ENCODE measurements at regions not wholly inside any gene's neighbourhood (a gene's known extent, or its start where the extent isn't known, plus 50 kb on each side); places are given as distances from the start of the nearest gene placed in this dataset.

- Histone ChIP-seq H3K27me3 (no peaks in the 10 kb centered on the region), H3K4me1 (no peaks in the 10 kb centered on the region), H3K9me3 (no peaks in the 10 kb centered on the region), H3K27ac (no peak overlapping the region), H3K4me3 (no peak overlapping the region), H3K36me3 (no peaks in the 10 kb centered on the region)
- DNase-seq (ENCODE audit: extremely low spot score in 2 of 2): no peak
- intact Hi-C loops (cut with DNase I): no loop called here
- no peak for TF ChIP-seq POLR2AphosphoS5 (IDR thresholded peaks at IDR 0.05; ENCODE audit: insufficient read depth in 1 of 2, low read depth in 1 of 2)
- TF ChIP-seq, protein P1, sequence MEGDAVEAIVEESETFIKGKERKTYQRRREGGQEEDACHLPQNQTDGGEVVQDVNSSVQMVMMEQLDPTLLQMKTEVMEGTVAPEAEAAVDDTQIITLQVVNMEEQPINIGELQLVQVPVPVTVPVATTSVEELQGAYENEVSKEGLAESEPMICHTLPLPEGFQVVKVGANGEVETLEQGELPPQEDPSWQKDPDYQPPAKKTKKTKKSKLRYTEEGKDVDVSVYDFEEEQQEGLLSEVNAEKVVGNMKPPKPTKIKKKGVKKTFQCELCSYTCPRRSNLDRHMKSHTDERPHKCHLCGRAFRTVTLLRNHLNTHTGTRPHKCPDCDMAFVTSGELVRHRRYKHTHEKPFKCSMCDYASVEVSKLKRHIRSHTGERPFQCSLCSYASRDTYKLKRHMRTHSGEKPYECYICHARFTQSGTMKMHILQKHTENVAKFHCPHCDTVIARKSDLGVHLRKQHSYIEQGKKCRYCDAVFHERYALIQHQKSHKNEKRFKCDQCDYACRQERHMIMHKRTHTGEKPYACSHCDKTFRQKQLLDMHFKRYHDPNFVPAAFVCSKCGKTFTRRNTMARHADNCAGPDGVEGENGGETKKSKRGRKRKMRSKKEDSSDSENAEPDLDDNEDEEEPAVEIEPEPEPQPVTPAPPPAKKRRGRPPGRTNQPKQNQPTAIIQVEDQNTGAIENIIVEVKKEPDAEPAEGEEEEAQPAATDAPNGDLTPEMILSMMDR (IDR thresholded peaks at IDR 0.05): no peak
- TF ChIP-seq POLR2A (IDR thresholded peaks at IDR 0.05): no peak
Observed at GRCh38 chr7:21086688-21087087, 300.0 kb upstream of the SP8 start.

- intact Hi-C loops (cut with DNase I): no loop called here
- Histone ChIP-seq H3K4me1 (no peaks in the 10 kb centered on the region), H3K36me3 (no peaks in the 10 kb centered on the region), H3K27ac (no peak overlapping the region), H3K9me3 (no peaks in the 10 kb centered on the region), H3K27me3 (no peaks in the 10 kb centered on the region), H3K4me3 (no peak overlapping the region)
- TF ChIP-seq POLR2A (IDR thresholded peaks at IDR 0.05) (no peak), POLR2AphosphoS5 (IDR thresholded peaks at IDR 0.05; ENCODE audit: insufficient read depth in 1 of 2, low read depth in 1 of 2) (no peak)
- TF ChIP-seq, protein P1 (IDR thresholded peaks at IDR 0.05): no peak
- DNase-seq (ENCODE audit: extremely low spot score in 2 of 2): no peak
Observed at GRCh38 chr7:21089653-21090052, 303.0 kb upstream of the SP8 start.

- Histone ChIP-seq H3K27me3 (no peaks in the 10 kb centered on the region), H3K9me3 (no peaks in the 10 kb centered on the region), H3K27ac (no peak overlapping the region), H3K36me3 (no peaks in the 10 kb centered on the region), H3K4me3 (no peak overlapping the region), H3K4me1 (no peaks in the 10 kb centered on the region)
- no peak for TF ChIP-seq POLR2A (IDR thresholded peaks at IDR 0.05)
- TF ChIP-seq POLR2AphosphoS5 (IDR thresholded peaks at IDR 0.05; ENCODE audit: insufficient read depth in 1 of 2, low read depth in 1 of 2): no peak
- TF ChIP-seq, protein P1 (IDR thresholded peaks at IDR 0.05): no peak
- DNase-seq (ENCODE audit: extremely low spot score in 2 of 2): no peak
- intact Hi-C loops (cut with DNase I): no loop called here
Observed at GRCh38 chr7:21092766-21093702, 306.3 kb upstream of the SP8 start.

- no peak overlapping the region for H3K4me3 ChIP-seq
- no peaks in the 10 kb centered on the region for H3K36me3 ChIP-seq
- H3K9me3 ChIP-seq: no peaks in the 10 kb centered on the region
- no peaks in the 10 kb centered on the region for H3K4me1 ChIP-seq
- no peaks in the 10 kb centered on the region for H3K27me3 ChIP-seq
- no peak for TF ChIP-seq POLR2A (IDR thresholded peaks at IDR 0.05)
- TF ChIP-seq POLR2AphosphoS5 (IDR thresholded peaks at IDR 0.05; ENCODE audit: insufficient read depth in 1 of 2, low read depth in 1 of 2): no peak
- TF ChIP-seq, protein P1 (IDR thresholded peaks at IDR 0.05): no peak
- intact Hi-C loops (cut with DNase I): no loop called here
- no peak for DNase-seq (ENCODE audit: extremely low spot score in 2 of 2)
- no peak overlapping the region for H3K27ac ChIP-seq
Observed at GRCh38 chr7:21094589-21094988, 307.9 kb upstream of the SP8 start.

GRCh38 chr7:21099432-21099831 is 312.7 kb upstream of the SP8 start:
- no peak overlapping the region for H3K4me3 ChIP-seq
- no peak for DNase-seq (ENCODE audit: extremely low spot score in 2 of 2)
- no peaks in the 10 kb centered on the region for H3K9me3 ChIP-seq
- no peak for TF ChIP-seq POLR2AphosphoS5 (IDR thresholded peaks at IDR 0.05; ENCODE audit: insufficient read depth in 1 of 2, low read depth in 1 of 2)
- TF ChIP-seq POLR2A (IDR thresholded peaks at IDR 0.05): no peak
- TF ChIP-seq, protein P1 (IDR thresholded peaks at IDR 0.05): no peak
- H3K27me3 ChIP-seq: no peaks in the 10 kb centered on the region
- H3K27ac ChIP-seq: no peak overlapping the region
- no peaks in the 10 kb centered on the region for H3K4me1 ChIP-seq
- H3K36me3 ChIP-seq: no peaks in the 10 kb centered on the region
- intact Hi-C loops (cut with DNase I): no loop called here
